ENCODE measurements at regions not wholly inside any gene's neighbourhood (a gene's known extent, or its start where the extent isn't known, plus 50 kb on each side); places are given as distances from the start of the nearest gene placed in this dataset.

DNA sequence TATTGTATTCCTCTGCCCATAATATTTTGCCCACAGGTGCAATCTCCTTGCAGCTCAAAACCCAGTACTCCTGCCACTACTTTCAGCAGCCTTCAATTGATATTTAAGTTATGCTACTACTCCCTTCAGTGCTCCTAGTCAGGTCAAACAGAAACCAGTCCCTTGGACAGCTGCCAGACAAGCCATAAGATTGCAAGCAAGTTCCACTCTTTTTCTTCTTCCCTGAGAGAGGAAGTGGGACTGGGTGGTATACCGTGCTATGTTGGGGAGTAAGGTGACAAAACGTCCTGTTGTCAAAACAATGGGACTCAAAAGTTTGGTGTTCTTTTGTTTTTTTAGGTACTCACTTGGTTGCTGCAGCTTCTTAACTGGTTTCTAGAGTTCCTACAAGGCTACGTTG, 63.1 kb upstream of the FRY start:
- 54 to 68% (median 64%) methylated on average over 3 of the region's 3 CpGs for WGBS, 4 donors
- no peak for TF ChIP-seq POLR2A (IDR thresholded peaks at IDR 0.05)
- TF ChIP-seq, protein P1, sequence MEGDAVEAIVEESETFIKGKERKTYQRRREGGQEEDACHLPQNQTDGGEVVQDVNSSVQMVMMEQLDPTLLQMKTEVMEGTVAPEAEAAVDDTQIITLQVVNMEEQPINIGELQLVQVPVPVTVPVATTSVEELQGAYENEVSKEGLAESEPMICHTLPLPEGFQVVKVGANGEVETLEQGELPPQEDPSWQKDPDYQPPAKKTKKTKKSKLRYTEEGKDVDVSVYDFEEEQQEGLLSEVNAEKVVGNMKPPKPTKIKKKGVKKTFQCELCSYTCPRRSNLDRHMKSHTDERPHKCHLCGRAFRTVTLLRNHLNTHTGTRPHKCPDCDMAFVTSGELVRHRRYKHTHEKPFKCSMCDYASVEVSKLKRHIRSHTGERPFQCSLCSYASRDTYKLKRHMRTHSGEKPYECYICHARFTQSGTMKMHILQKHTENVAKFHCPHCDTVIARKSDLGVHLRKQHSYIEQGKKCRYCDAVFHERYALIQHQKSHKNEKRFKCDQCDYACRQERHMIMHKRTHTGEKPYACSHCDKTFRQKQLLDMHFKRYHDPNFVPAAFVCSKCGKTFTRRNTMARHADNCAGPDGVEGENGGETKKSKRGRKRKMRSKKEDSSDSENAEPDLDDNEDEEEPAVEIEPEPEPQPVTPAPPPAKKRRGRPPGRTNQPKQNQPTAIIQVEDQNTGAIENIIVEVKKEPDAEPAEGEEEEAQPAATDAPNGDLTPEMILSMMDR (IDR thresholded peaks at IDR 0.05), result no peak
- Histone ChIP-seq H3K27ac (no peak overlapping the region), H3K9me3 (replicated peaks in 1 of 3) (no peaks in the 10 kb centered on the region), H3K4me3 (no peak overlapping the region), H3K27me3 (no peaks in the 10 kb centered on the region), H3K36me3 (replicated peaks in 1 of 2) (no peaks in the 10 kb centered on the region), H3K4me1 (replicated peaks in 1 of 2) (no peaks in the 10 kb centered on the region)
- intact Hi-C loops (cut with DNase I), result no loop called here
- peak in 5 of 7 donors; percentile 16 to 43 (median 27) for DNase-seq

DNA sequence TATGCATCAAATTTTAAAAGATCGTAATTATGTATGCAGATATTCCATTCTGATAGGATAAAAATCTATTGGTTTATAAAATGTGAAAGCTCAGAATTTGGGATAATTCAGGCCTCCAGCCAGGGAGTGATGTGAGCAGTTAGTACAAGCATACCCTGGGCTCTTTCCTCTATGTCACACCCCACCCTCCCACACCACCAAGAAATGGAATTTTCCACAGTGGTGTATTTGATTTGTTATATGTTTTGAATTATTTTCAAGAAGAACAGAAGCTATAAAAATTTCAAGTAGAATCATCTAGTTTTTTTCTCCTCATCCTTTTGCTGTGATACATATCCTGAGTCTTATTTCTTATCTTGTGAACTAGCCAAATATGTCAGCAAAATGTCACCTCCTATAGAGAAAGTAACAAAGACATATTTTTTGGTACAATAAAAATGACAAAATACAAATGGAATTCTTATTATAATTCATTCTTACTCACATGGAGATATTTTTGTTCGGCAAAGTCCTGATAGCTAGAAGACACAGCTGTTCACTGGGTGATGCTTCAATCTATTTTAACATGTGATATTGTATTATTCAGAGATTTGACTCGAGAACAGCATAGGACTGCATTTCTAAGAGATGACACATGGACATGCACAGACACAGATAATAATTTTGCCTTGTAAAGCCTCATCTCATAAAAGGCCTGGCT, 61.2 kb upstream of the FRY start:
- H3K27me3 ChIP-seq, result no peaks in the 10 kb centered on the region
- DNase-seq, result no peak
- no peaks in the 10 kb centered on the region for H3K36me3 ChIP-seq (replicated peaks in 1 of 2)
- H3K4me1 ChIP-seq (replicated peaks in 1 of 2), result no peaks in the 10 kb centered on the region
- H3K4me3 ChIP-seq, result no peak overlapping the region
- no peak for TF ChIP-seq POLR2A (IDR thresholded peaks at IDR 0.05)
- TF ChIP-seq, protein P1 (IDR thresholded peaks at IDR 0.05), result no peak
- H3K9me3 ChIP-seq (replicated peaks in 1 of 3), result no peaks in the 10 kb centered on the region
- 15 to 57% (median 24%) methylated on average over 3 of the region's 3 CpGs for WGBS, 4 donors
- intact Hi-C loops (cut with DNase I), result no loop called here
- H3K27ac ChIP-seq, result no peak overlapping the region

DNA sequence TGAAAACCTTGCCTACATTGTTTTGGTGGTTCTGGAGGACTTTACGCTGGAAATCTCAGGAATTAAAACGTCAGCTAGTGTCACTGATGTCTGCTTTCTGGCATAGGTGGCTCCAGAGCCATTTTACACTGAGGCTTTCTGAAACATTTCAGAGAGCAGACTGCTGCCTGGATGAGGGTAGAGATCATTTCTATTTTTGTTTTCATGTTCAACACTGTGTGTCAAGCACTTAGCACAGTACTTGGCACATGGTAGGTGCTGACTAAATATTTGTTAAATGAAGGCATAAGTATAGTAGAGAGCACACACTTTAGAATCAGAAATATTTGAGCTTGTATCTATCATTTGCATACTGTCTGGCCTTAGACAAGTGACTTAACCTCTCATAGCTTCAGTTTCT, 59.1 kb upstream of the FRY start:
- TF ChIP-seq, protein P1 (IDR thresholded peaks at IDR 0.05), result no peak
- no peak for TF ChIP-seq POLR2A (IDR thresholded peaks at IDR 0.05)
- no peak overlapping the region for H3K4me3 ChIP-seq
- intact Hi-C loops (cut with DNase I), result no loop called here
- no peaks in the 10 kb centered on the region for H3K36me3 ChIP-seq (replicated peaks in 1 of 2)
- H3K27me3 ChIP-seq, result no peaks in the 10 kb centered on the region
- WGBS, 4 donors, result 80 to 83% (median 81%) methylated on average over 2 of the region's 2 CpGs
- no peaks in the 10 kb centered on the region for H3K9me3 ChIP-seq (replicated peaks in 1 of 3)
- DNase-seq, result no peak
- no peak overlapping the region for H3K27ac ChIP-seq
- no peaks in the 10 kb centered on the region for H3K4me1 ChIP-seq (replicated peaks in 1 of 2)

- intact Hi-C loops (cut with DNase I), result no loop called here
- 73 to 81% (median 80%) methylated on average over 3 of the region's 3 CpGs for WGBS, 4 donors
- Histone ChIP-seq H3K36me3 (replicated peaks in 1 of 2) (no peaks in the 10 kb centered on the region), H3K4me3 (no peak overlapping the region), H3K4me1 (replicated peaks in 1 of 2) (peaks cover 0 to 8% of the 10 kb centered on the region in 2 donors), H3K27me3 (no peaks in the 10 kb centered on the region), H3K27ac (no peak overlapping the region), H3K9me3 (replicated peaks in 1 of 3) (no peaks in the 10 kb centered on the region)
- DNase-seq, result no peak
- TF ChIP-seq POLR2A (IDR thresholded peaks at IDR 0.05), result no peak
- TF ChIP-seq, protein P1 (IDR thresholded peaks at IDR 0.05), result no peak
Measured at GRCh38 chr13:31978021-31978420, 53.6 kb upstream of the FRY start.
